Loucy (cell line): ENCODE measurements at regions not wholly inside any gene's neighbourhood (a gene's known extent, or its start where the extent isn't known, plus 50 kb on each side); places are given as distances from the start of the nearest gene placed in this dataset.

ENCODE experiments used
- H2AFZ ChIP-seq: fragments of 200-600 bp; sonication (generic); 2 replicates; pipeline ENCODE4 v1.6.0; 2016; ENCODE audit warnings: antibody characterized with exemption, mild to moderate bottlenecking, low read length, moderate library complexity
- H3F3A ChIP-seq: fragments of 200-600 bp; 2 replicates; pipeline ENCODE4 v1.6.0; 2016; ENCODE audit warnings: antibody characterized with exemption, low read depth, mild to moderate bottlenecking
- H3K27me3 ChIP-seq: fragments of 200-600 bp; sonication (generic); 2 replicates; pipeline ENCODE4 v1.6.1; 2014; ENCODE audit warnings: low read length, mild to moderate bottlenecking; ENCODE audit not compliant: insufficient read depth, poor library complexity, severe bottlenecking
- H3K36me3 ChIP-seq: fragments of 200-600 bp; sonication (generic); 2 replicates; pipeline ENCODE4 v1.6.1; 2016; ENCODE audit warnings: low read length; ENCODE audit not compliant: insufficient read depth
- H3K4me1 ChIP-seq: fragments of 200-600 bp; sonication (generic); 2 replicates; pipeline ENCODE4 v1.5.1; 2014; ENCODE audit warnings: low read length, mild to moderate bottlenecking; ENCODE audit not compliant: insufficient read depth, poor library complexity, severe bottlenecking
- H3K4me2 ChIP-seq: fragments of 200-600 bp; sonication (generic); 2 replicates; pipeline ENCODE4 v1.6.0; 2014; ENCODE audit warnings: antibody characterized with exemption, low read length, low read depth, mild to moderate bottlenecking; ENCODE audit not compliant: poor library complexity, severe bottlenecking
- H3K4me3 ChIP-seq: fragments of 200-600 bp; sonication (generic); 2 replicates; pipeline ENCODE4 v1.5.1; 2014; ENCODE audit warnings: low read length, mild to moderate bottlenecking, mixed read lengths; ENCODE audit not compliant: poor library complexity, severe bottlenecking
- H3K79me2 ChIP-seq: fragments of 200-600 bp; sonication (generic); 2 replicates; pipeline ENCODE4 v1.6.1; 2014; ENCODE audit warnings: low read length; ENCODE audit not compliant: insufficient read depth
- H3K9ac ChIP-seq: fragments of 200-600 bp; sonication (generic); 2 replicates; pipeline ENCODE4 v1.6.0; 2014; ENCODE audit warnings: mild to moderate bottlenecking, low read depth, low read length, moderate library complexity; ENCODE audit not compliant: poor library complexity, severe bottlenecking
- H3K9me2 ChIP-seq: fragments of 200-600 bp; sonication (generic); replicated peaks from 2 replicates; pipeline ENCODE4 v1.6.1; 2016; ENCODE audit warnings: low read depth, low read length, mixed read lengths
- H3K9me3 ChIP-seq: fragments of 200-600 bp; sonication (generic); 2 replicates; pipeline ENCODE4 v1.6.1; 2014; ENCODE audit warnings: mild to moderate bottlenecking, antibody characterized with exemption, low read length, low read depth; ENCODE audit not compliant: insufficient read depth
- H4K20me1 ChIP-seq: fragments of 200-600 bp; sonication (generic); 2 replicates; pipeline ENCODE4 v1.6.0; 2014; ENCODE audit warnings: antibody characterized with exemption, low read length, mild to moderate bottlenecking; ENCODE audit not compliant: insufficient read depth, poor library complexity, severe bottlenecking
- EZH2phosphoT487 ChIP-seq: fragments of 200-600 bp; IDR thresholded peaks from 2 replicates; pipeline ENCODE4 v1.6.1; 2018; ENCODE audit warnings: antibody characterized with exemption, mild to moderate bottlenecking, moderate library complexity, borderline replicate concordance
- TF ChIP-seq, protein P1 (sequence below): fragments of 200-600 bp; sonication (generic); conservative IDR thresholded peaks from 2 replicates; pipeline ENCODE4 v1.5.1; 2014; ENCODE audit warnings: mild to moderate bottlenecking, antibody characterized with exemption, low read length

DNA sequence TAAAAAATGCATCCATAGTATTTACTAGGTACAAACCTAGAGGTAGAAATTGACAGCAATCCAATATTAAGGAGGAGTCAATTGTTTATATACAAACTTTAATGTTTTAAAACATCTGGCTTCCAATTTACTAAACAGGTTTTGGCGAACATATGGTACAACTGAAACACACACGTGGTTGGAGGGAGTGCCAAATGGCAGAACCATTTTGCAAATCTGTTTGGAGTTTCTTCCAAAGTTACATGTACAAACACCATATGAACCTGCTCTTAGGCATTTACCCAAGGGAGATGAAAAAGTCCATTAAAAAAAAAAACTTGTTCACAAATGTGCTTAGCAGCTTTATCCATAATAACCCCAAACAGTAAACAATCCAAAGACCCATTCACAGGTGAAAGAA is 159.8 kb upstream of the MYOCD start:
- H3F3A ChIP-seq, result no peaks in the 10 kb centered on the region
- H3K9ac ChIP-seq, result no peak overlapping the region
- no peaks in the 10 kb centered on the region for H4K20me1 ChIP-seq
- no peaks in the 10 kb centered on the region for H3K9me3 ChIP-seq
- no peaks in the 10 kb centered on the region for H3K79me2 ChIP-seq
- no peaks in the 10 kb centered on the region for H3K9me2 ChIP-seq
- TF ChIP-seq EZH2phosphoT487, result no peak
- TF ChIP-seq, protein P1, sequence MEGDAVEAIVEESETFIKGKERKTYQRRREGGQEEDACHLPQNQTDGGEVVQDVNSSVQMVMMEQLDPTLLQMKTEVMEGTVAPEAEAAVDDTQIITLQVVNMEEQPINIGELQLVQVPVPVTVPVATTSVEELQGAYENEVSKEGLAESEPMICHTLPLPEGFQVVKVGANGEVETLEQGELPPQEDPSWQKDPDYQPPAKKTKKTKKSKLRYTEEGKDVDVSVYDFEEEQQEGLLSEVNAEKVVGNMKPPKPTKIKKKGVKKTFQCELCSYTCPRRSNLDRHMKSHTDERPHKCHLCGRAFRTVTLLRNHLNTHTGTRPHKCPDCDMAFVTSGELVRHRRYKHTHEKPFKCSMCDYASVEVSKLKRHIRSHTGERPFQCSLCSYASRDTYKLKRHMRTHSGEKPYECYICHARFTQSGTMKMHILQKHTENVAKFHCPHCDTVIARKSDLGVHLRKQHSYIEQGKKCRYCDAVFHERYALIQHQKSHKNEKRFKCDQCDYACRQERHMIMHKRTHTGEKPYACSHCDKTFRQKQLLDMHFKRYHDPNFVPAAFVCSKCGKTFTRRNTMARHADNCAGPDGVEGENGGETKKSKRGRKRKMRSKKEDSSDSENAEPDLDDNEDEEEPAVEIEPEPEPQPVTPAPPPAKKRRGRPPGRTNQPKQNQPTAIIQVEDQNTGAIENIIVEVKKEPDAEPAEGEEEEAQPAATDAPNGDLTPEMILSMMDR, result no peak
- H3K4me3 ChIP-seq, result no peak overlapping the region
- no peak overlapping the region for H3K4me2 ChIP-seq
- H3K36me3 ChIP-seq, result no peaks in the 10 kb centered on the region
- no peaks in the 10 kb centered on the region for H3K4me1 ChIP-seq
- H3K27me3 ChIP-seq, result no peaks in the 10 kb centered on the region
- no peak overlapping the region for H2AFZ ChIP-seq

DNA sequence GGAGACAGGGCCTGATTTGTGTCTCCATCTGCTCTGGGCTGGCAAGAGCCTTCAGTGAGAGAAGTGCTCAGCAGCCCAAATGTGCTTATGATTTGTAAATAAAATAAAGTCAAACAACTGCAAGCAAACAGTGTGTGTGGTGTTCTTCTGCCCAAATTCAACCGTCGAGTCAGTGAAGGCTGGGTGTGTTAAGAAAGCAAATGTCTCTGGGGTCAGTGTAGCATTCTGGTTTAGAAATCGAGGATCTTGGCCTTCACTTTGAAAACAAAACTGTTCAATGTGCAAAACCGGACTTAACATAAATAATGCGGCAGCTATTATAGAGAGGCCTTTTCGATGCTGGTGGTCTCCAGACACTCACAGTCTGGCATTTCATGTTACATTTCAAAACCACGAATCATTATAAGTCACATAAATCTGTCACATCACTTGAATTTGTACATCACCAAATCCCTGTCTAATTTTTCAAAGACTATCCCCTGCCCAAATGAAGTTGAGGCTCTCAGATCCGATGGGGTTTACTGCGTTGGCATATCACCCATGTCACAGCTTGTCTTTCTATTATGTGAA is 158.6 kb upstream of the MYOCD start:
- no peak overlapping the region for H3K9ac ChIP-seq
- no peak for TF ChIP-seq EZH2phosphoT487
- TF ChIP-seq, protein P1, result no peak
- no peaks in the 10 kb centered on the region for H4K20me1 ChIP-seq
- no peak overlapping the region for H3K4me2 ChIP-seq
- H3F3A ChIP-seq, result no peaks in the 10 kb centered on the region
- H3K4me3 ChIP-seq, result no peak overlapping the region
- H3K9me3 ChIP-seq, result 0 out of 2 replicates have a peak, but pooled peaks cover under 1% of the 10 kb centered on the region
- no peaks in the 10 kb centered on the region for H3K4me1 ChIP-seq
- no peaks in the 10 kb centered on the region for H3K79me2 ChIP-seq
- H3K9me2 ChIP-seq, result no peaks in the 10 kb centered on the region
- H2AFZ ChIP-seq, result no peak overlapping the region
- no peaks in the 10 kb centered on the region for H3K27me3 ChIP-seq
- H3K36me3 ChIP-seq, result no peaks in the 10 kb centered on the region

DNA sequence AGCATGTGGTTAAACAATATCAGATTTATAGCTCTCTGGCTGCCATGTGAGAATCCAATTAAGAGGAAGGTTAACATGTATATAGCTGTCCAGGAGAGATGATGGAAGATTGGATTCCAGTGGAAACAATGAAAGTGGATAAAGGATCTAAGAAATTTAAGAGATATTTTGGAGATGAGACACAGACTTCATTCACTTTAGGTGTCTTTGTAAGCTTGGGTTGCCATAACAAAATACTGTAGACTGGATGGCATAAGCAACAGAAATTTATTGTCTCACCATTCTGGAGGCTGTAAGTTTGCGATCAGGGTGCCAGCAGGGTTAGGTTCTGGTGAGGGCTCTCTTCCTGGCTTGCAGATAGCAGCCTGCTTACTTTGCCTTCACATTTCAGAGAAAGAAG is 155.9 kb upstream of the MYOCD start:
- Histone ChIP-seq H3K9me2 (no peaks in the 10 kb centered on the region), H4K20me1 (no peaks in the 10 kb centered on the region), H3K4me1 (no peaks in the 10 kb centered on the region), H3F3A (no peaks in the 10 kb centered on the region), H3K4me2 (no peak overlapping the region), H3K4me3 (no peak overlapping the region), H3K79me2 (no peaks in the 10 kb centered on the region), H3K27me3 (no peaks in the 10 kb centered on the region), H3K36me3 (no peaks in the 10 kb centered on the region), H2AFZ (no peak overlapping the region), H3K9me3 (0 out of 2 replicates have a peak, but pooled peaks cover 2% of the 10 kb centered on the region), H3K9ac (no peak overlapping the region)
- TF ChIP-seq, protein P1, result no peak
- TF ChIP-seq EZH2phosphoT487, result no peak
